SH-SY5Y (cell line): ENCODE measurements at regions not wholly inside any gene's neighbourhood (a gene's known extent, or its start where the extent isn't known, plus 50 kb on each side); places are given as distances from the start of the nearest gene placed in this dataset.

Experiments used
- GATA2 ChIP-seq: IDR thresholded peaks from 2 replicates; pipeline ENCODE4 v1.6.1; 2011; ENCODE audit warnings: mild to moderate bottlenecking, low read depth, low read length
- GATA3 ChIP-seq: IDR thresholded peaks from 2 replicates; pipeline ENCODE4 v1.6.1; 2011; ENCODE audit warnings: low read depth, mild to moderate bottlenecking, low read length, moderate library complexity

GRCh38 chr3:150073031-150073430 is 102.3 kb upstream of the PFN2 start:
- no peak for TF ChIP-seq GATA2
- TF ChIP-seq GATA3 = no peak
